GM19324 (cell line): ENCODE measurements at regions not wholly inside any gene's neighbourhood (a gene's known extent, or its start where the extent isn't known, plus 50 kb on each side); places are given as distances from the start of the nearest gene placed in this dataset.
A peak's percentile ranks its signal among the peaks of the same experiment; 100 is the strongest.

Experiments
- ATAC-seq: cut with Tn5 transposase; IDR thresholded peaks from one replicate; pipeline ENCODE4 v1.9.1; 2021; ENCODE audit warnings: mild to moderate bottlenecking, moderate library complexity; ENCODE audit not compliant: unreplicated experiment, low FRiP score

DNA sequence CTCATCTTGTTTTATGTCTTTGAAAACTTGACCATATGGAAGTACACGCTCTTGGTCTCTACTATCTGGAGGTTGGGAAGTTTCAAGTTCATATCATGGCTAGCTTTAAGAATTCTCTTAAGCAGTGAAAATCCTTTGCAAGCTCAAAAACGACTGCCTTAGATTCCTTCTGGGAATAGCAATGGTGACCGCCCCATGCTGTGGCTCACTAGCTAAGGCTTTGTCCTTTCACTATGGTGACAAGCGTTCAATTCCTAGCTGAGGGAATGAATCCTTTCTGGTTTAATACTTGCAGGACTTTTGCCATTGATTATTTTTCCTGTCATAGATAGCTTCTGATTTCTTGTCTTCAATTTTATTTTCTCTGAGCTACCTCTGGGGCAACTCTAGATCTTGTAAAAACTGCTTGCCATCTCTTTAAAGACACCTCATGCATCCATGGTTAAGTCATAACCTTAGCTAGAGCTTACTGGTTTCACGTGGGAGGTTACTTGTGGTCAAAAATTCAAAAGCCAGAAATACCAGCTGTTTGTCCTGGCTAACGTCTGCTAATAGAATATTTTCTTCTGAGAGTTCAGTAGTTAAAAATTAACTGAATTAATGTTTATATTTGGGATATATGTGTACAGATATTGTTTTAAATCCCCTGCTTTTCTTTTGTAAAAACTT lies 673.4 kb upstream of the CBLB start:
- no peak for ATAC-seq

DNA sequence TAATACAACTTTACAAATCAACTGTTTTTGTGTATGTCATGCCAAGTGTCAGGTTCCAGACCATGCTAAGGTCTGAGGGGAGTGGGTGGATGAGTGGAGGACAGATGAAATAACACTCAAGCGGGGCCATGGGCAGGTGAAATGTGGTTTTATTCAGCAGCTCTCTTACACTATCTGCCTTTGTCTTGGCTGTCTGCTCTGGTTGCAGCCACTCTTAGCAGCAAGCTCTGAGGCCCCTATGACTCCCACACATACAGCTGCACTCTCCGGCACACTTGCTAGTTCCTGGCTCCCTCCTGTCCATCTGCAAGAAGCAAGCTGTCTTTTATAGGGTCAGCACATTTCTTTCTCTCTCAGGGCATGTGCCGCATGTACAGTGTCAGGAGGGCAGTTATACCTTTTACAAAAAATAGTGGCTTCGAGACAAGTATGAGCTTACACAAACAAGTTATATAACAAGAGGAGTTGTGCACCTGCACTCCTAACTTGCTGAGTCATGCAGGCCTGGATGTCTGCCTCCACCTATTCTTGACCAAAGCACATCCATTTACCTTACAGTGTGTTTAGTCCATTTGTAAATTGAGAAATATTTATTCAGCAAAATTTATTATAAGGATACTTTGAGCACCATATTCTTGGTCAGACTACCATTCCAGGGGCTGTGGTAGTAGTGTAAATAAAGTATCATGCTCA lies 683.7 kb upstream of the CBLB start:
- ATAC-seq = no peak

DNA sequence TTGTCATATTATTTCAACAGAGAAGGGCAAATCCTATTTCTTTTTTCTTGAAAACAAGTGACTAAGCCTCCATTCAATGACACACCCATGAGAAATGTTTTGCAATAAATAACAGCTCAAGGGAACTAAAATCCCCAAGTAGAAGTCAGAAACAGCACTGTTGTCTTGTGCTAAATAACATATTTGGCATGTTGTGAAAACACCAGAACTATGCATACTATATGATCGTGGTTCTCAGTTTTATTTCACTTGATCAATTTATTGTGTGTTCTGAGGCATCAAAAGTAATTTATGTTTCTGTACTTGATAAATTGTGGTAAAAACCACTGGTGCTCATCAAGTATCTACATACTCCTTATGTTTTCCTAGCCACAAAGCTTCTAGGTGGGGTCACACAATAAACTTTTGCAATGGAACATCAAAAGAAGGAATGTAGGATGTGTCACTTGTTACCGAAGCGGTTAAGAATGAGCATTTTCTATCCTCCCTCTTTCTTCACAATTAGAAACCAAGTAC lies 691.7 kb upstream of the CBLB start:
- ATAC-seq = no peak

DNA sequence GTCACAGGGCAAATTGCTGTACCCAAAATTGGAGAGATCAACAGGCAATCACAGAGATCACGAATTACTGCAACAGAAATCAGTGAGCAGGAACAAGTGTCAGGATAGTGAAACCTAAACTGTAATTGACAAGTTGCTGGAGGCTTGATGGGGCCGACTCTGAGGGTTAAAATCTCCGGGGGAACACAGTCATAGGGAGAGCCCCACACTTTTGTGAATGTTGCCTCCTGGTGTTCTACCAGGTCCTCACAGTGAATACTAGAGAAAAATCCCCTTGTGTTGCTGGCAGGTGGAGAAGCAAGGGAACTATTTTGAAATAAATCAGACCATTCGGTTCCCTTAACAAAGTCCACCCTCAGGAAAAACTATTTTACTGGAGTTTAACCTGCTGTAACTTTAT lies 697.5 kb upstream of the CBLB start:
- peak; percentile 75 for ATAC-seq

DNA sequence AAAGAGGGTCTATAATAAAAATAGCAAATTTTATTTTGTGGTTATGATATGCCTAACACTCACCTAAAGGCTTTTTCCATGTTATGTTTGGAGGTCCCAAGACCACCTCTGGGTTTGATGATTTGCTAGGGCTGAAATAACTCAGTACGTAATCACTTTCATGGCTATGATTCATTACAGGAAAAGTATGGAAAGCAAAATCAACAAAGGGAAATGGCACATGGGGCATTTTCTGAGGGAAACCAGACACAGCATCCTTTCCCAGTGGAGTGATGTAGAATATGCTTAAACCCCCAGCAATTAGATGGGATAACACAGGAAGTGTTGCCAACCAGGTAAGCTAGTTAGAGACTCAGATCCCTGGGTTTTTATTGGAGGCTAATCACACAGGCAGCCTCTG lies 701.6 kb upstream of the CBLB start:
- ATAC-seq = no peak

DNA sequence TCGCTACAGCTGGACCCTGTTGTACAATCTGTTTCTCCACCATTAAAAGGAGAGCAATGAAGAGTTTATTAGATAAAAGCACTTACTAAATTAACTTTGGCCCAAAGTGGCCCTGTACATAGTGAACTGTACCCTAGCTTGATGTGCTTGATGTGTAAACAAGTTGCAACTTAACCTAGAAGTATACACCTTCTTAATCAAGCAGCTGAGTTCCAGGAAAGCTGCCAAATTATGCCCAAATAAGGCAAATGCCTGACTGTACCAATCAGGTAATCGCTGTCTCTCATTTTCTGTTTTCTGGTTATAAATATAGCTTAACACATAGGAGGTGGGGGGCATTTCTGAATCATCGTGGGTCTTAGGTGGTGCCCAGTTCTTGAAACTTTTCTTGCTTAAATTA lies 704.8 kb upstream of the CBLB start:
- ATAC-seq = no peak

DNA sequence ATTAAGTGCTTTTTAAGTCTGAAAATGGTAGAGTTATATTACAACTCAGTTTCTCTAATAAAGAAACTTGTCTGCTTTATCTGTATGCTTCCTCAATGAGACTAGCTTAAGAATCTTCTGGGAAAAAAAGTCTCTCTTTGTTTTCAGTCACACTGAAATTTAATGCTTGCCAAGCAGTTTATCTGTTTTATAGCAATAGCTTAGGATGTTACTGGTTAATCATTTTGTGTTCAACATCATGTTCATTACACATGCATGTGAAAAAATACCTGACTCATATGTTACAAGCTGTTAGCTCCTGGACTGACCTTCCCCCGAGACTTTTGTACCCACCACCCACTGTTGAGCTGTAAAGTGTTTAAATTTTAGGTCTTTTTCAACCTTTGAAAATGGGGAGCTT lies 706.2 kb upstream of the CBLB start:
- ATAC-seq = no peak

DNA sequence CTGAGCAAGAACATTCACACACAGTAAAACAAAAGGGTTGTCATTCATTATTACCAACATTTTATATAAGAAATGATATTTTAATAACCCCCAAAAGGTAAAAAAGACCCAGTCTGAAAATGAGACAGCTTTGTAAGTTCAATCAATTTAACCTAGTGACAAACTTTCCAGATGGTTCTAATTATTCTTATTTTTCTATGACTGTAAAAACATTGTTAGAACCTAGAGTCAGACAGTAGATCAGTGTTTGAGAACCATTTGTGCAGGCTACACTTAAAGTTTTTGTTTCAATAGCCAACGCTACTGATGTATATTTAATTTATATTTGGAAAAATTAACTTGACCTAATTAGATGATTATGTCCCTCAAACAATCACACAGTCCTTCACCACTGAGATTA lies 708.4 kb upstream of the CBLB start:
- ATAC-seq = no peak

DNA sequence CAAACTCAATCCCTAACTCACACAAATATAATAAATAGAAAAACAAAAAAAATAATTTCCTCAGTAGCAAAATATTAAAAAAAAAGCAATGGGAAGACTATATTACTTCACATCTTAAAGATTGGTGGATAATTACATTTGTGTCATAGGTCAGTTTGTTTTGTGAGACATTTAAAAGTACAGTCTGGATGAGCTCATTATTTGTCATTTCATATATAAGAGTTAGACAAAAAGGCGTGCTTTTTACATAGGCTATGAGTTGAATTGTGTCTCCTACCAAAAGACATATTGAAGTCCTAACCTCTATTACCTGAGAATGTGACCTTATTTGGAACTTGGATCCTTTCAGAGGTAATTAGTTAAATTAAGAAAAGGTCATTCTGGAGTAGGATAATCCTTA lies 710.1 kb upstream of the CBLB start:
- no peak for ATAC-seq

DNA sequence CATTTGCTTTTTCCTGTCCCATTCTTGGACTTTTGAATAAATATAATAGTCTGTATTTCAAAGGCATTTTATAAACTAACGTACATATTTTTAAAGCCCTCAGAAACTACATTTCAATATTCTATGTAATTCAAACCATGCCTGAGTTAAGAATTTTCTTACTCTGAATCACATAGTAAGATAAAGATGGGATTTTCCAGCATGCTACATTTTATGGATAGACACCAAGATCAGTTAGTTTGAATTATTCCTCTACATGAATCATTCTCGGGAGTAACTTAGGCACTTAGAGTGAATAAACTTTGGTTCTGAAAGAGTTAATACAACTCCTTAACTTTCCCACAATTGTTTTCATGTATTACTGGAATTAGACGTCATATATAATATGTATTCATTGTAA lies 713.3 kb upstream of the CBLB start:
- no peak for ATAC-seq

DNA sequence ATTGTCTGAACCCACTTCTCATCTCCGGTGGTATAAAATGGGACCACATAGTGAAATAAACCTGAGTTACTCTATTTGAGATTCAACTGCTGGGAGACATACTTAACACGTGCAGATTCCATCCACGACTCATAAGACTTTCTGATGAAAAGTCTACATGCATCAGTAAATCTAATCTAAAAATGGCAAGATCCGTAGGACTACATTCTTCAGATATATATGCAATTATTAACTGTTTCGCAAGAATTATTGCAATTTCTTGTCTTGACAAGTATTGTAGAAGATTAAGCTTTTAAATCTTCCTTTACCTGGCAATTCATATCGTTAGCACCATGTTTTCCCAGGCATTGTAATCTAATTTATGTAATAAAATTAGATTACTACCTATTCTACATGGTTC lies 718.7 kb upstream of the CBLB start:
- no peak for ATAC-seq

DNA sequence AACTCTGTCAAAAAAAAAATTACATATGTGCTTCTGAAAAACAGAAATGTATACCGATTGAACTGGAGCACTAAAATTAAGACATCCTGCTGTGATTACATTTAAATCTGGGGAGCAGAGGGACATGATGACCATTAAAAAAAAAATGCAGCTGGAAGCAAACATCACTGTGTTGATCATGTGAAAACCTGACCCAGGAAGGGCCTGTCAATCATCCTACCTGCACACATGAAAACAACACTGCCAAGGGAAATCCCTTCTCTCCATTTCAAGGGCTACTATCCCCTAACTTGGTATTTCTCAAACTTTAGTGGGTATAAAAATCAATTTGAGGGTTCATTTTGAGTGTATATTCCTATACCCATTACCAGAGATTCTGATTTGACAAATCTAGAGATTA lies 719.9 kb upstream of the CBLB start:
- ATAC-seq = no peak

DNA sequence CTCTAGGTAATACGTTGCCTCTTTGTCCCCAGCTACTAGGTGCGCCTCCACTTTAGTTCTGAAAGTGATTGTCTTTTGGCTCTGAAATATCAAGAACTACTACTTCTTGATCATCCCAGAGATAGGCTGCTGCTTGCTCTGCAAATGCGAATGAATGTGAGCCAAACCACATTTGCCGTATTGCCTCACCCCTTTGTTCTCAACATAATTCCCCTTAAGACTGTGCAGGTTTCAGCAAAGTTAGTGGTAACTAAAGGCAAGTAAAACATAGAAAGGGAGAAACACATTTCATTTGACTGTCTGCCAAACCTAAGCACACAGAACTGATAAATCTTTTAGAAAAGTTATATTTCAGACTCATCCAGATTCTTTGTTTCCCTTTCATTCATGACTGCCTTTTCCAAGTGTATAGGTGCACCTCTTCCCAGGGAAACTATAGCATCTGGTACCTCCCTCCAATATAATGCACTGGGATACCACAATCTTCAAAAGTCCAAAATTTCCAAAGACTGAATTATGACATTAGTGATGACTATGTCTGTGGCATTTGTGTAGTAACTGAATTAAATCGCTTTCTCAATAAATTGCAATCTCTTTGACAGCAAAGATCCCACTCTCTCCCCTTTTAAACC lies 720.6 kb upstream of the CBLB start:
- ATAC-seq = no peak

DNA sequence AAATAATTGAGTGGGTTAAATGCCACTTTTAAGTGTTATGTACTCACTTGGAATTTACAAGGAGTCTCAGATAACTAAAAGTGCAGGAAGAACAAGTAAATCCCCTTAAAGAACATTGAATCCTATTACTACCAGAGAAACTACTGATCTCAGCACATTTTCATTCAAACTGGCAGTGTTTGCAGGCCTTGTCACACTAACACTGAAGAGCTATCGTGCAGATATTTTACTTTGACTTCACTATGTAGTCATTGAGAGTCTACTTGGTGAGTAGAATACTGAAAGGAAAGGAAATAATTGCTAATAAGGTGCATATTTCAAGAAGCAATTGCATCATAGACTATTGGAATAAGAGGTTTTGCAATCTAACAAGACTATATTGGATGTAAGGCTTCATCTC lies 721.4 kb upstream of the CBLB start:
- no peak for ATAC-seq

DNA sequence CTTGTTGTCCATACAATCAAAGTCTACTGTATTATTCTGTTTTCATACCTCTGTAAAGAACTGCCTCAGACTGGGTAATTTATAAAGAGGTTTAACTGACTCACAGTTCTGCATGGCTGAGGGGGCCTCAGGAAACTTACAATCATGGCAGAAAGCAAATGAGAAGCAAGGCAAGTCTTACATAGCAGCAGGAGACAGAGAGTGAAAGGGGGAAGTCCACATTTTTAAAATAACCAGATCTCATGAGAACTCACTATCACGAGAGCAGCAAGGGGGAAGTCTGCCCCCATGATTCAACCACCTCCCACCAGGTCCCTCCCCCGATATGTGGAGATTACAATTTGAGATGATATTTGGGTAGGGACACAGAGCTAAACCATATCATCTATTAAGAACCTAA lies 724.6 kb upstream of the CBLB start:
- no peak for ATAC-seq

DNA sequence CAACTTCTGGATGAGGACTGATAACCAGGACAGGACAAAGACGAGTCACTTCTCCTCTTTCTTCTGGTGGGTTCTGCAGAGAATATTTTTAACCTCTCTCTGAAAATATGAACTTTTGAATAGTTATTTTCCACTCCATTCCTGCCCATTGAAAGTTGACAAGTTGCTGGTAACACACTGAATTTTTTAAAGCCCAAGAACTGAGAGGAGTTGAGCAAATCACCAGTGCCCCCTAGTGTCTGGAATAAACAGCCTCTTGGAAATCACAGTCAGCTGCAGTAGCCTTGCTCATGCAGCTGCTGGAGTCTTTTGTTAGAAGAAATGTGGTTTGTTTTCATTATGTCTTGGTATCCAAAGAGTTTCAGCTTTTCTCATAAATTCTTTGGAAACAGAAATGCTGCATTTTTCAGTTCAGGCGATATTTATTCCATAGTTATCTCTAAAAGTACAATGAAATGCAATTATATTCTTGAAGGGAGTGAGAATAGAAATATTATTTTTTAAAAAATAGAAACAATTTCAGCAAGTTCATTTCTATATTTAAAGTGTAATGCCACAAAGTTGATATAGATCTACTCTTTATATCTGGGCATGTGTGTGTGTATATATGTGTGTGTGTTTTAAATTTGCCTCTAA lies 741.0 kb upstream of the CBLB start:
- peak; percentile 88 for ATAC-seq

DNA sequence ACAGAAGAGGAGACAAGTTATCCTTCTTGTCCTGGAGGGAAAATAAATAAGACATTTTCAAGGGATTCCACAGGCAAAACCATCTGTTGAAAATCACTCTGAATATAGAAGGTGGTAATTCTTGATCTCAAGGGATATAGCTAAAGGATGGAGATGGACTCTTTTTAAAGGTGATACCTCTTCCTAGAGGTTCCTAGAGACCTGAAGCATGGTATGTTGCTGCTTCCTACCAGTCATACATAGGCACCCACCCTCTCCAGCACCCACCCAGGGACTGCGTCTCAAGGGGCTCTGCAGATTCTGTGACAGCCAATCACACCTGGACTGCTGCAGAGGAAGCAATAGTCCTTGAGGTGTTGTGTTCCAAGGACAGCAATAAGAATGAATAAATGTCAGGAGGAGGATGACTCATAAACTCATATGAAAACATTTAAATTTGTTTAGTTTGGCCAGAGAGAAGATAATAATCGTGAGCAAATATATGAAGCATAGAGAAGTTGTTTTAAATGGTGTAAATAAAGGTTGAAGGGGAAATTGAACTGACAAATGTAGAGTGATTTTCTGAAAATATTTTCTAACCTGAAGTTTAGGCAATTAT lies 741.6 kb upstream of the CBLB start:
- ATAC-seq = no peak

DNA sequence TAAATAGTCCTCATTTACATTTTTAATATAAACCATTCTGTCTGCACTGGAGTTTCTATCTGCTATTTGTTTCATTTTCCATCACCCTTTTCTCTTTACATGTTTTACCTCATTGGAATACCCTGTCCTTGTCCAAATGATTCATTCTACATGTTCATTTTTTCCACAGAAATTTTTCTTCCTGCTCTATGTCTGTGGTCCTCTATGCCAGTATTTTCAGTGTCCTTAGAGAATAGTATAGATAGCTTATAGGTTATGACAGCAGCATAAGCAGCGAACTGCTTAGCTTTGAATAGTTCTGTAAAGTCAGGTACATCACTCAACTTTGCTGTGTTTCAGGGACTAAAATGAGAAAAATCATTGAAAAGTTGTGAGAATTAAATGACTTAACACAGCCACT lies 742.3 kb upstream of the CBLB start:
- ATAC-seq = no peak

DNA sequence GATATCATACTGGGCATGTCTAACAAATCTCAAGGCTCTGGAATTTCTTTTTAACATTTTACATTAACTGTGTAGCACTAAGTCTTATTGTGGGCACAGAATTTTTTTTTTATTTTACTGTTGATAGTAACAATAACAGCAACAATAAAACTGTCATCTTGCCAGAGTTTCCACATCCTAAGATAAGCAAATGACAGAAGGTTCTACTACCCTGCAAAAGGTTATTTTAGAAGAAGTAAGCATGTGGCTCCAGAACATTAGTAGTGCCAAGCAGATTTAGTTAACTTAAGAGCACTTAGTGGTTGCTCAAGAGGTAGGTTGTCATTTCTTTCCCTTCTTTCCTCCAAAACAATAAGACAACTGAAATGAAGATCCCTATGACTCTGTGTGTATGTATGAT lies 743.0 kb upstream of the CBLB start:
- ATAC-seq = no peak

DNA sequence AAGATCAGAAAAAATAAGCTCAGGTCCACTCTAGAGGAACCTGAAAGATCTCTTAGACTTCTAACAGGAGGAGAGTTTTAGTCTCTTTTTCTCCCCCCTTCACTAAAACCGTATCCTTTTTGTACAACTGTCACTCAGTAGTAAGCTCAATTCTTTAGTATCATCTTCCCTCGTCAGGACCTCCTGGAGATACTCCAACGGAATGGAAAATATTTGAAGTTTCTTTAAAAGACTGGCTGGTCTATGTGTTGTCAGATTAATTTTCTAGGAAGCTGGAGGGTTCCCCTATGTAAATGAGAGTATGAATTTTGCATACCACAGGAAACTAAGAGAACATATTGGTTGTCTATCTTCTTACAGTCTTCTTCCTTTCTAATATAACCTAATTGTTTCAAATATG lies 747.7 kb upstream of the CBLB start:
- ATAC-seq = no peak

DNA sequence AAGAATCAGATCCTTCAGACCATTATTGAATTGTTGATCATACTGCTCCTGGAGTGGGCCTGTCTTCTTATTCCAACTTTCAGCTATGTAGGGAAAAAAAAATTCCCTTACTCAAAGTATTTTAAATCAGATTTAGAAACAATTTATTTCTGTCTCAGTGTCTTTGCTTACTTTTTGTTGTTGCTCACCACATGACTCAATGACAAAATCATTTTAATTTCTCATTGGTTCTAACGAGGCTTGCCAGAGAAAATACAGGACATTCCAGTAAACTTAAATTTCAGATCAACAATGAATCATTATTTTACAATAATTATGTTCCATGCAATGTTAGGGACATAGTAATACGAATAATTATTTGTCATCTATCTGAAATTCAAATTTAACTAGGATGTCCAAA lies 748.5 kb upstream of the CBLB start:
- ATAC-seq = no peak
